ENCODE measurements at regions not wholly inside any gene's neighbourhood (a gene's known extent, or its start where the extent isn't known, plus 50 kb on each side); places are given as distances from the start of the nearest gene placed in this dataset.

GRCh38 chr2:138095336-138095735, 131.1 kb downstream of the HNMT start:
- TF ChIP-seq CTCF (conservative IDR thresholded peaks at IDR 0.05) (no peak), EZH2 (IDR thresholded peaks at IDR 0.05; ENCODE audit: low read depth) (no peak)
